GM12891 (cell line): ENCODE measurements at regions not wholly inside any gene's neighbourhood (a gene's known extent, or its start where the extent isn't known, plus 50 kb on each side); places are given as distances from the start of the nearest gene placed in this dataset.

Experiments
- PAX5 ChIP-seq: IDR thresholded peaks from 2 replicates; pipeline ENCODE4 v1.6.1; 2011; ENCODE audit warnings: low read length, moderate library complexity, mild to moderate bottlenecking; ENCODE audit not compliant: insufficient read depth, severe bottlenecking
- POLR2A ChIP-seq: IDR thresholded peaks from 2 replicates; pipeline ENCODE4 v1.6.1; 2011; ENCODE audit warnings: low read depth, low read length, control low read depth
- POLR2AphosphoS5 ChIP-seq: IDR thresholded peaks from 2 replicates; pipeline ENCODE4 v1.6.1; 2011; ENCODE audit warnings: low read depth, low read length, control low read depth
- POU2F2 ChIP-seq: IDR thresholded peaks from 2 replicates; pipeline ENCODE4 v1.6.1; 2011; ENCODE audit warnings: low read depth, mild to moderate bottlenecking, control low read depth, low read length, moderate library complexity
- TAF1 ChIP-seq: IDR thresholded peaks from 2 replicates; pipeline ENCODE4 v1.6.1; 2011; ENCODE audit warnings: low read depth, low read length, control low read depth

DNA sequence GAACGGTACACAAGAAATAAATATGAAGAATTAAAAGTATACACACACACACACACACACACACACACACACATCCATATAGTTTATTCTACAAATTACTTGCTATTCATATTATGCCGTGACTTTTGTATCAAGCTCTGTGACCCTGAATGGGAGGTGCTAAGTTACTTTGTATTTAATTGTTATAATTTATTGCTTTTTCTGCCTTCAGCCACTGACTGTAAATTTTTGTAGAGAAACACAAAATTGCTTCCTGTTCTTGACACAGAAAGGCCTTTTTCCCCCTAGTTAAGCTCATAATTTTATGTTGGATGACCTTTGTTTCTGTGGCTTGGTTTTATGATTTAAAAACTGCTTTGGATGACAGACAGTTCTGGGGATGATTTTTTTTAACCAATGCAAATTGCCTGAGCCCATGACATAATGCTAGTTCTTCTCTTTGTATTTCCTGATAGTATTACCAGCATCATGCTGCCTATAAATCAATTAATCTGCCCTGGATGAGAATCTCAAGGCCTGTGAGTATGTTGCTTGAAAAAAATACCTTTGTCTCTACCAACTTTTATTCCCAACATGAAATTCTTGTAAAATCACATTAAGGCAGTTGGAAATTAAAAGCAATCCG, 140.0 kb downstream of the FMR1NB start:
- TF ChIP-seq POLR2A: no peak
- TF ChIP-seq POLR2AphosphoS5: no peak
- no peak for TF ChIP-seq TAF1
- no peak for TF ChIP-seq PAX5
- TF ChIP-seq POU2F2: no peak
